Tibial nerve (tissue), 3 donors: ENCODE measurements at regions not wholly inside any gene's neighbourhood (a gene's known extent, or its start where the extent isn't known, plus 50 kb on each side); places are given as distances from the start of the nearest gene placed in this dataset.

Experiments
- POLR2A ChIP-seq, 2 donors: fragments of 450-650 bp; IDR thresholded peaks; one replicate each; pipeline ENCODE4 v1.6.1; 2017; ENCODE audit warnings: antibody characterized with exemption in 2 of 2, mild to moderate bottlenecking in 2 of 2, moderate library complexity in 2 of 2
- TF ChIP-seq, protein P1 (sequence below), 5 experiments: fragments of 200-600 bp in 3 of 5; fragments of 450-650 bp in 2 of 5; sonication (generic) in 3 of 5; IDR thresholded peaks; one replicate each; pipeline ENCODE4 v1.5.1; 2016 to 2019; ENCODE audit warnings: antibody characterized with exemption in 5 of 5, mild to moderate bottlenecking in 3 of 5, moderate library complexity in 2 of 5

GRCh38 chr13:107079423-107080049 lies 511.6 kb upstream of the ARGLU1 start:
- TF ChIP-seq, protein P1, sequence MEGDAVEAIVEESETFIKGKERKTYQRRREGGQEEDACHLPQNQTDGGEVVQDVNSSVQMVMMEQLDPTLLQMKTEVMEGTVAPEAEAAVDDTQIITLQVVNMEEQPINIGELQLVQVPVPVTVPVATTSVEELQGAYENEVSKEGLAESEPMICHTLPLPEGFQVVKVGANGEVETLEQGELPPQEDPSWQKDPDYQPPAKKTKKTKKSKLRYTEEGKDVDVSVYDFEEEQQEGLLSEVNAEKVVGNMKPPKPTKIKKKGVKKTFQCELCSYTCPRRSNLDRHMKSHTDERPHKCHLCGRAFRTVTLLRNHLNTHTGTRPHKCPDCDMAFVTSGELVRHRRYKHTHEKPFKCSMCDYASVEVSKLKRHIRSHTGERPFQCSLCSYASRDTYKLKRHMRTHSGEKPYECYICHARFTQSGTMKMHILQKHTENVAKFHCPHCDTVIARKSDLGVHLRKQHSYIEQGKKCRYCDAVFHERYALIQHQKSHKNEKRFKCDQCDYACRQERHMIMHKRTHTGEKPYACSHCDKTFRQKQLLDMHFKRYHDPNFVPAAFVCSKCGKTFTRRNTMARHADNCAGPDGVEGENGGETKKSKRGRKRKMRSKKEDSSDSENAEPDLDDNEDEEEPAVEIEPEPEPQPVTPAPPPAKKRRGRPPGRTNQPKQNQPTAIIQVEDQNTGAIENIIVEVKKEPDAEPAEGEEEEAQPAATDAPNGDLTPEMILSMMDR (IDR thresholded peaks at IDR 0.05) = no peak
- no peak for TF ChIP-seq POLR2A (IDR thresholded peaks at IDR 0.05)
